Suprapubic skin (tissue), 4 donors: ENCODE measurements at regions not wholly inside any gene's neighbourhood (a gene's known extent, or its start where the extent isn't known, plus 50 kb on each side); places are given as distances from the start of the nearest gene placed in this dataset.

Experiments
- EP300 ChIP-seq: sonication (generic); formaldehyde crosslinking; IDR thresholded peaks from one replicate; pipeline ENCODE4 v1.6.1; 2017; ENCODE audit warnings: antibody characterized with exemption
- POLR2A ChIP-seq, 2 donors: fragments of 450-650 bp; IDR thresholded peaks; one replicate each; pipeline ENCODE4 v1.6.1; 2017; ENCODE audit warnings: antibody characterized with exemption in 2 of 2, mild to moderate bottlenecking in 2 of 2, moderate library complexity in 2 of 2
- POLR2AphosphoS5 ChIP-seq, 3 donors: sonication (generic); formaldehyde crosslinking; IDR thresholded peaks; one replicate each; pipeline ENCODE4 v1.6.1; 2017; ENCODE audit warnings: antibody characterized with exemption in 3 of 3
- TF ChIP-seq, protein P1 (sequence below), 2 donors: fragments of 200-600 bp in 1 of 2; fragments of 450-650 bp in 1 of 2; sonication (generic) in 1 of 2; IDR thresholded peaks; one replicate each; pipeline ENCODE4 v1.5.1; 2016 to 2019; ENCODE audit warnings: antibody characterized with exemption in 2 of 2, mild to moderate bottlenecking in 1 of 2, moderate library complexity in 1 of 2

DNA sequence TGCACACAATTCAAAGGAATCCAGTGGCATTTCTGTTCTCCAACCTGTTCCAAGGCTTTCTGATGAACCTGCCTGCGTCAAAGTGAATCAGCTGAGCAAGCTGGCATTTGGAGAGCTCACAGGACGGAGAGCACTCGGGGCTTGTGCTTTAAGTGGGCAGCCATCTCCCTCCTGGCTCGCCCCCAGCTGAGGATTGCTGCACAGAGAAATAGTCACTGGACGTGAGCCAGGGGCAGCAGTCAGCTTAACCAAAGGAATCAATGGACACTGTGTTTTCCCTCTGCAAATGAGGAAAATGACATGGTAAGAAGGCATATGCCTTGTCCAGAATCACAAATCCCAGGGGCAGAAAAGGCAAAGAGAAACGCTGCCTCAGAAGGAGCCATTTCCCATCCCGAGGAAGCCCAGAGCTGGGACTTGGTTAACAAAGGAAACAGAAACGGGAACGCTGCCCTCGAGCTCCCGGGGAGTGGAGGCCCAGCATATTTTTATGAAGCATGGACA, 299.4 kb downstream of the ZSWIM6 start:
- TF ChIP-seq, protein P1, sequence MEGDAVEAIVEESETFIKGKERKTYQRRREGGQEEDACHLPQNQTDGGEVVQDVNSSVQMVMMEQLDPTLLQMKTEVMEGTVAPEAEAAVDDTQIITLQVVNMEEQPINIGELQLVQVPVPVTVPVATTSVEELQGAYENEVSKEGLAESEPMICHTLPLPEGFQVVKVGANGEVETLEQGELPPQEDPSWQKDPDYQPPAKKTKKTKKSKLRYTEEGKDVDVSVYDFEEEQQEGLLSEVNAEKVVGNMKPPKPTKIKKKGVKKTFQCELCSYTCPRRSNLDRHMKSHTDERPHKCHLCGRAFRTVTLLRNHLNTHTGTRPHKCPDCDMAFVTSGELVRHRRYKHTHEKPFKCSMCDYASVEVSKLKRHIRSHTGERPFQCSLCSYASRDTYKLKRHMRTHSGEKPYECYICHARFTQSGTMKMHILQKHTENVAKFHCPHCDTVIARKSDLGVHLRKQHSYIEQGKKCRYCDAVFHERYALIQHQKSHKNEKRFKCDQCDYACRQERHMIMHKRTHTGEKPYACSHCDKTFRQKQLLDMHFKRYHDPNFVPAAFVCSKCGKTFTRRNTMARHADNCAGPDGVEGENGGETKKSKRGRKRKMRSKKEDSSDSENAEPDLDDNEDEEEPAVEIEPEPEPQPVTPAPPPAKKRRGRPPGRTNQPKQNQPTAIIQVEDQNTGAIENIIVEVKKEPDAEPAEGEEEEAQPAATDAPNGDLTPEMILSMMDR (IDR thresholded peaks at IDR 0.05): no peak
- TF ChIP-seq POLR2A (IDR thresholded peaks at IDR 0.05) (no peak), EP300 (no peak), POLR2AphosphoS5 (IDR thresholded peaks at IDR 0.05) (no peak)
